NCI-H2171 (cell line): ENCODE measurements at regions not wholly inside any gene's neighbourhood (a gene's known extent, or its start where the extent isn't known, plus 50 kb on each side); places are given as distances from the start of the nearest gene placed in this dataset.

ENCODE experiments used
- DNase-seq: peaks from one replicate; lab custom pipeline; 2025; lab: John Stamatoyannopoulos, UW

GRCh38 chr5:6166698-6167394, 211.5 kb downstream of the MED10 start:
- DNase-seq = no peak

GRCh38 chr5:6163913-6164312, 214.4 kb downstream of the MED10 start:
- no peak for DNase-seq

DNA sequence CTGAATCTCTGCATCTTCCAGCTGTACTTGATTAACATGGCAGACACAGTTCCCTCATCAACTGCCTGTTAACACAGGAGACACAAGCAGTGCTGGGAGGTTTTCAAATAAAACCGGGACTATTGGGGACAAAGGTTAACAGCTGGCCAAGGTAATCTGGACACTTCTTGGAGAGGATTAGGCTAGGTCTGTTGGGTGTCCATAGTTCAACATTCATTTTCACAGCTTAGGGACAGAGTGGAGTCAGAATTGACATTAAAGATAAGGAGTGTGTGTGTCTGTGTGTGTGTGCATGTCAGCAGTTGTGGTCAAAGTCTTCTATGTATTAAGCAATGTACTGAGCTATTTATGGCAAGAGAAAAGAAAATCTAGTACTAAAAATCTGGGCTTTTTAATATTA, 216.2 kb downstream of the MED10 start:
- DNase-seq = no peak

DNA sequence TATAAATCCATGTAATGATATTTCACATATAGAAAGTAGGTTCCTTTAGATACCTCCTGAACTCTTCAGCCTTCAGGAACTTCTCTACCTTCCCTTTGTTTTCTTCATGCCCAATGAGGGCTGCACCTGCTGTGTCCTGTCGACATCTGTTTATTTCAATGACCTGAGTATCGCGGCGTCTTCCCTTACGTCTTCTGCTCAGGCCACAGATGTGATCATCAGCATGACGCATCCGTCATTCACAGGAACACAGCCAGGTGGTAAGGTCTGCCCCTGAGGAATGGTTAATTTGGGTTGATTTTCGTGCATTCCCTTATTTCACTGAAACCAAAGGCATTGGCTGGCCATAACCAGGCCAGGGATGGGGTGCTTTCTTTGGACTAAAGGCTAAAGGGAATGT, 217.1 kb downstream of the MED10 start:
- no peak for DNase-seq

- no peak for DNase-seq
Measured at GRCh38 chr5:6159832-6160430, 218.4 kb downstream of the MED10 start.

DNA sequence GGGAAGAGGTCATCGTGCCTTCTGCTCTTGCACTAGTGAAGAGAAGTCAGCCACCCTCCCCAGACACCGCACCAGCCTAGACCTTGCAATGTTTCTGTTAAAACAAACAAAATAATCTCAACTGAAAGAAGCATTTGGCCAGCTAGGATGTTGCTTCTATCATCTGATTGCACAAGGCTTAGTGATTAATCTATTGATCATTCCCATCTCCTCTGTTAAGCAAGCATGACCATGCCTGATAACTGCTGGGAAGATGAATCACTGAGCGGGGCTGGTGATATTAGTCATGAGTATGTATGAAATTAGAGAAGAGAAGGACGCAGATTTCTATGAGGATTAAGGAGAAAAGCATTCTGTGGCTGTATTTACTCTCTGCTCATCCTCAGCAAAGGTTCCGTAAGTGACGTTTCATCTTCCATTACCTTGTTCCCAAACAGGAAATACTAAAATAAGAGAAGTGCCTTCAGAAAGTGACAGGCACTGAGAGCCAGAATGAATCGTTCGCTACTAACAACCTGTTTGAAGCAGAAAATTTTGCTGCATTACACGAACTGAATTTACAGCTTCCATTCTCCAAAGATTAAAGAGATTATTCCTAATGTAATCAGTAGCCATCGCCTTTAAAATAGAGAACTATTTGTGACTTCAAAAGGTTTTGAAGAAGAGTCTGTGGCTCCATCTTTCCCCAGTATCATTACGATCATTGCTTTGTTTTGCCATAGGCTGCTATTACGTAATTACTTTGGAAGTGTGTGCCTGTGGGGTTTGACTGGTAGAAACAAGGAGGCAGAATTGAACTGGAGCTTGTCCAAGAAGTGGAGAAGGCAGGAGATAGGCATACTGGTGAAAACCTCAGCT, 219.1 kb downstream of the MED10 start:
- no peak for DNase-seq

GRCh38 chr5:6154216-6154615, 224.1 kb downstream of the MED10 start:
- no peak for DNase-seq

DNA sequence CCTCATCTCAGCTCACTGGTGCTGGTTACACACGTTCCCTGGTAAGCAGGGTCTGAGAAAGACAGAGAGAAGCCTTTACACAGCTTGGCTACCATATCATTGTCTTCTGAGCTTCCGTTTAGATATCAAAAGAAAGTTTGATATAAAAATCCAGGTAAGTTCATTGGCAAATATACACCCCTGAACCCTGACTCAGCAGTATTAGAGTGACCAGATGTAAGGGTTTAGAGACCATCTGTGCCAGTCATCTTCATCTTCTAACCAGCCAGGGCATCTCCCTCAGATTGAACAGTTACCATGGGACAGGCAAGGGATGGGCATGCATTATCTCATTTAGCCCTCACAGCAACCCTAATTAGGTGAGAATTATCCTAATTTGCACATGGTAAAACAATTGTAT, 232.1 kb downstream of the MED10 start:
- no peak for DNase-seq

- DNase-seq = no peak
Measured at GRCh38 chr5:6145616-6146237, 232.6 kb downstream of the MED10 start.

DNA sequence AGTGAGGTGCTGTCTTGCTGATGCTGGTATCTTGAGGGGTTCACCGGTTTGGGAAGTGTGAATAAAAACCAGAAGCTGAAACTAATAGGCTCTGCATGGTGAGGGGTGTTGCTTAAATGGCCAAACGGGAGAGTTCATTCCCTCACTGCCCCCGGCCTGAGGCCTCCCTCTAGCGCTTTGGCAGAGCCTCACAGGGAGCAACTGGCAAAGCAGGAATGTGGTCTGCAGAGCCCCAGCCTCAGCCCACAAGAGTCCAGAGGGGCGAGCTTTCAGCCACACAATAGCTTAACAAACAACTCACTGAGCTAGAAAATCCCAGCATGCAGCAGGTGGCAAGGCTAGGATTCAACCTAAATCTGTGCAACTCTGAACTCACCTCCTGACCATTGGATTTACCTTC, 234.8 kb downstream of the MED10 start:
- DNase-seq = no peak

- DNase-seq = no peak
Measured at GRCh38 chr5:6142353-6142752, 236.0 kb downstream of the MED10 start.

DNA sequence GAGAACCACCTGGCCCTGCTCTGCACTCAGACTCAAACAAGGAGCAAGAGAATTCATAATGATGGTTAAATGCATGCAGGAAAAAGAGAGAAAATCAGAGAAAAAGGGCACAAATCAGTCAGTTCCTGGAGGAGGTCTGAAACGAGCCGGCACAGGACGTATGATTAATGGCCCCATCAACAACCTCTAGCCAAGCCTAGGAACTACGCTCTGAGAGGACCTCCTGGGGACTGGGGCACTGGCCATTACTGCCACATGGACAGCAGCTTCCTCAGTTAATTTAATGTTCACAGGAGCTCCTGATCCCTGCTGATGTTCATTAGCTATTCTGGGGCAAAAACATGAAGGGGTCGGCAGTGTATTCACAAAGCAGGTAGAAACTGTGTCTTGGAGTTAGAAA, 238.1 kb downstream of the MED10 start:
- DNase-seq = no peak

DNA sequence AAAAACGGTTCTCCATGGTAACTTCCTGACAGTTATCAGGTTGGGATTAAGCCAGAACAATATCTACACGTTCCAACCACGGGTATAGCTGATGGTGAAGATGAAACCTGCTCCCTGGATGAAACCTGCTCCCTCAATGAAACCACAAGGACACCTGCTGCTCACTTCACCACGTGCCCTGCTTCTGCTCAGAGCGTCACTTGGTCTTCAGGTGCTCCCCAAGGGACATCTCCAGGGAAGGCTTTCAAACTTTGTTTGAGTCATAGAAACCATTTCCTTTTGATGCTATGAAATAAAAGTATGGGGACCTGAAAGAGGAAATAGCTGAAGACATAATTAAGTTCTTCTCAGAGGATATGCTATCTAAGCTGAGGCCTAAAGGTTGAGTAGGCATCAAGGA, 242.4 kb downstream of the MED10 start:
- DNase-seq = no peak

DNA sequence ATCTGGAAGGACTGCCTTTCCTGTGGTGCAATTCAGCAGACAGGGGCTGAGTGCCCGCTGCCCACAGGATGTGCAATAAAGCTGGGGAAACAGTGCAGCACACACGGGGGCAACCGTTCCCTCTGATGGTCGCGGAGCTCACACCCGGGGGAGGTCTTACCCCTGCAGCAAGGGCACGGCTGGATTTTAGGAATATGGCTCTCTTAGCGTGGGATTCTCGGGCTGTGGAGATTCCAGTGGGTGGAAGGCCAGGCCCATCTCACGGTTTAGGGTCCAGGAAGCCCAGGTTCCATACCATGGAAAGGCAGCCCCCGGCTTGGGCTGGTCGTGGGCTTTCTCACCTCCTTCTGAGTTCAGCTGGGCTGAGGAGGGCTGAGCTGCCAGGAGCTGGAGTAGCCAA, 244.1 kb downstream of the MED10 start:
- no peak for DNase-seq

DNA sequence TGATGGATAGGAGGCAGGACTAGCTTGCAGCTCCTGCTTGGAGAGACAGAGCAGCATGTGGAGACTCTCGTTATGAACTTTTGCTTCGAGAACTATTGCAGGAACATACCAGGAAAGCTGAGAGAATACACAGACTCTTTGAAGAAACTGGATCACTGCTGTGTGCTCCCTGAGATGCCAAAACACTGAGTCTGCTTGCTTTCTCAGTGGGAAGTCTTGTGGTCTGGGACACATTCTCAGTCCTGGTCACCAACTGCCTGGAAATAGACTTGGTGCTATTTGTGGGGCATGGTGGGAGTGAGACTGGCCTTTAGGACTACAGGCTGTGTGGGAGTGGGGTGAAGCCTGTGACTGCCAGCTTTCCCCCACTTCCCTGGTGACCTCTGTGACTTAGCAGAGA, 252.6 kb downstream of the MED10 start:
- DNase-seq = no peak

DNA sequence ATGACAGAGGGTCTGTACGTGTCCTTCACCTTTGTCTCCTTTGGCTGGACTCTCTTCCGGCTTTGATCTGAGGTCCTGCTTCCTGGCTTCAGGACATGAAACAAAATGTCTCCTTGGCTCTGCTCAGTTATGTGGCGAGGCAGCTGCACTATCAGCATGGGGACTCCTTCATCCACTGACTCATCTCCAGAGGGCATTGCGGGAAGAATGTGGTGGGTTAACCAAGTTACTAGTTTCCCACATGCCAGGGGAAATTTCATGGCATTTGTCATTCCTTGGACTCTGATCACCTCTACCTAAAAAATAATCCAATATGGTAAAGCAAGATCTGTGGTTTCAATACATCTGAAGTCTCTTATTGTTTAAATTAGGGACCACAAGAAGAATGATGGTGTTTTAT, 259.7 kb downstream of the MED10 start:
- DNase-seq = no peak

GRCh38 chr5:6117212-6117611, 261.1 kb downstream of the MED10 start:
- no peak for DNase-seq

GRCh38 chr5:6115852-6116251, 262.5 kb downstream of the MED10 start:
- no peak for DNase-seq

- no peak for DNase-seq
Measured at GRCh38 chr5:6112538-6112937, 265.8 kb downstream of the MED10 start.

GRCh38 chr5:6112125-6112524, 266.2 kb downstream of the MED10 start:
- no peak for DNase-seq

DNA sequence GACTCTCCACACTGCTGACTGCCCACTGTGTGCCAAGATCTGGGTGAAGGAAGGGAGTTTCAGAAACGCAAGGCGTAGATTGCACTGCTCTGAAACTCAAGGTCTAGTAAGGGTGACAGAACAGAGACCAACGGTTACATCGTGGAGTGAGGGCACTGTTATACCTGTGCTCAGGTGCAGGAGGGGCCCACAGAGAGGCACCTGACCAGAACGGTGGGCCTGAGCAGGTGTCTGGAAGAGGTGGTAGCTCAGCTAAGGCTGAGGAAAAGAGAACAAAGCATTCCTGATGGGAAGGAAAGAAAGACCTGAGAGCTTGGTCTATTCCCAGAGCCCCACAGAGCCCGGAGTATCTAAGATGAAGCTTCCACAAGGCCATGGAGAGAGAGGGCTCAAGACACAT, 267.2 kb downstream of the MED10 start:
- DNase-seq = no peak

DNA sequence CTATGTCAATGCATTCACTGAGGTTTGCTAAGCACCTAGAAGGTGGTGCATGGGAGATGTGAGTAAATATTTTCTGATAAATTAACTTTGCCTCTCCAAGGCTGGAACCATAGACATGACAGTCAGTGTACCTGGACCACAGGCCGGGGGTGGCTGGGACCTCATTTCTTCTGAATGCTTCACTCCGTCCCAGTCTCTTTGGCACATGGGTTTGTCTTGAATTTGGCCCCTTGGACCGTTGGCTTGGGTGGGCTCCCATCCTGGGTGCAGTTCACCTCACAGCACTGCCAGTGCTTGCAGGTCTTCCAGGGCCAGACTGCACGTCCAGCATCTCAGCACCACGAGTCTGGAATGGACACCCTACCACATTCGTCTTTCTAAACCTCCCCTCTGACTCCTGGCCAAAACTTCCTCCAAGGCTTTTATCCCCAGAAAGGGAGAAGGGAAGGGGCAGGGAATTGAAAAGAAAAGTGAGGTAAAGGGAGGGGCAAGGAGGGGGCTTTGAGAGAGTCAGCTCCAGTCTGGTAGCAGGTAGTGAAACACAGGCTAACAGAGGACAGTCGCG, 267.8 kb downstream of the MED10 start:
- no peak for DNase-seq
